Nephron (organoid): ENCODE measurements at regions not wholly inside any gene's neighbourhood (a gene's known extent, or its start where the extent isn't known, plus 50 kb on each side); places are given as distances from the start of the nearest gene placed in this dataset.
A peak's percentile ranks its signal among the peaks of the same experiment; 100 is the strongest.

Experiments
- H3K27ac Mint-ChIP-seq, 3 experiments: 2 replicates each; pipeline ENCODE4 v1.8.0; 2020; ENCODE audit warnings: mixed read lengths in 3 of 3, mild to moderate bottlenecking in 2 of 3, moderate library complexity in 1 of 3
- H3K27me3 Mint-ChIP-seq: 2 replicates; pipeline ENCODE4 v1.8.0; 2021; ENCODE audit warnings: low read depth, mild to moderate bottlenecking, moderate library complexity, mixed read lengths
- H3K36me3 Mint-ChIP-seq: 2 replicates; pipeline ENCODE4 v1.8.0; 2020; ENCODE audit warnings: low read depth, mixed read lengths
- H3K4me1 Mint-ChIP-seq: 2 replicates; pipeline ENCODE4 v1.8.0; 2020; ENCODE audit warnings: mixed read lengths
- H3K4me3 Mint-ChIP-seq, 3 experiments: 2 replicates each; pipeline ENCODE4 v1.8.0; 2020; ENCODE audit warnings: mild to moderate bottlenecking in 3 of 3, mixed read lengths in 3 of 3, moderate library complexity in 2 of 3
- H3K9me3 Mint-ChIP-seq: 2 replicates; pipeline ENCODE4 v1.8.0; 2020; ENCODE audit warnings: mixed read lengths
- TF ChIP-seq, protein P1 (sequence below), 3 experiments: fragments of 200-600 bp; sonication (generic); IDR thresholded peaks; one replicate each; pipeline ENCODE4 v1.5.0; 2021; ENCODE audit warnings: antibody characterized with exemption in 3 of 3; ENCODE audit not compliant: unreplicated experiment in 3 of 3

GRCh38 chr1:38463074-38463473, 396.5 kb downstream of the RRAGC start:
- Mint-ChIP-seq H3K4me1 (peaks cover 23% of the 10 kb centered on the region), H3K4me3 (no peak overlapping the region), H3K36me3 (no peaks in the 10 kb centered on the region), H3K27ac (no peak overlapping the region), H3K9me3 (peaks cover 12% of the 10 kb centered on the region), H3K27me3 (peaks cover 20% of the 10 kb centered on the region)
- TF ChIP-seq, protein P1, sequence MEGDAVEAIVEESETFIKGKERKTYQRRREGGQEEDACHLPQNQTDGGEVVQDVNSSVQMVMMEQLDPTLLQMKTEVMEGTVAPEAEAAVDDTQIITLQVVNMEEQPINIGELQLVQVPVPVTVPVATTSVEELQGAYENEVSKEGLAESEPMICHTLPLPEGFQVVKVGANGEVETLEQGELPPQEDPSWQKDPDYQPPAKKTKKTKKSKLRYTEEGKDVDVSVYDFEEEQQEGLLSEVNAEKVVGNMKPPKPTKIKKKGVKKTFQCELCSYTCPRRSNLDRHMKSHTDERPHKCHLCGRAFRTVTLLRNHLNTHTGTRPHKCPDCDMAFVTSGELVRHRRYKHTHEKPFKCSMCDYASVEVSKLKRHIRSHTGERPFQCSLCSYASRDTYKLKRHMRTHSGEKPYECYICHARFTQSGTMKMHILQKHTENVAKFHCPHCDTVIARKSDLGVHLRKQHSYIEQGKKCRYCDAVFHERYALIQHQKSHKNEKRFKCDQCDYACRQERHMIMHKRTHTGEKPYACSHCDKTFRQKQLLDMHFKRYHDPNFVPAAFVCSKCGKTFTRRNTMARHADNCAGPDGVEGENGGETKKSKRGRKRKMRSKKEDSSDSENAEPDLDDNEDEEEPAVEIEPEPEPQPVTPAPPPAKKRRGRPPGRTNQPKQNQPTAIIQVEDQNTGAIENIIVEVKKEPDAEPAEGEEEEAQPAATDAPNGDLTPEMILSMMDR (IDR thresholded peaks at IDR 0.05; ENCODE audit: unreplicated experiment in 3 of 3) = no peak

DNA sequence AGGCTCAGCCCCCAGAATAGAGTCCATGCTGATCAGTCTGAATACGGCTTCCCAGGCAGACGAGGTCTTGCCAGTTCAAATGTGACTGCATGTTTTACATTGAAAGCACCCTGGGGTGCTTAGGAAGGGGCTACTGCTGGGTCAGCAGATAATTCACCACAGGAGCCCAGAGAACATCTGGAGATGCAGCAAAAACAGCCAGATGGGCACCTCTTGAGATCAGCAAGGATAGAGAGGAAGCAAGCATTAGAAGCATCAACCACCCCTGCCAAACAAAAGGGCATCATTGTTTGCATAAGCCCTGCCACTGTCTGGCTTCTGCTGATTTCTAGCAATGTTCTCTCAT, 403.1 kb downstream of the RRAGC start:
- H3K4me1 Mint-ChIP-seq = peaks cover 44% of the 10 kb centered on the region
- no peak overlapping the region for H3K27ac Mint-ChIP-seq
- peaks cover 25% of the 10 kb centered on the region for H3K27me3 Mint-ChIP-seq
- H3K36me3 Mint-ChIP-seq = no peaks in the 10 kb centered on the region
- H3K4me3 Mint-ChIP-seq = no peak overlapping the region
- TF ChIP-seq, protein P1 (IDR thresholded peaks at IDR 0.05; ENCODE audit: unreplicated experiment in 3 of 3) = no peak
- peaks cover 8% of the 10 kb centered on the region for H3K9me3 Mint-ChIP-seq

GRCh38 chr1:38455829-38456530, 403.6 kb downstream of the RRAGC start:
- Mint-ChIP-seq H3K27me3 (peaks cover 26% of the 10 kb centered on the region), H3K27ac (no peak overlapping the region), H3K4me1 (peaks cover 49% of the 10 kb centered on the region)

GRCh38 chr1:38454749-38455441, 404.7 kb downstream of the RRAGC start:
- Mint-ChIP-seq H3K36me3 (no peaks in the 10 kb centered on the region), H3K27me3 (peaks cover 33% of the 10 kb centered on the region), H3K9me3 (no peaks in the 10 kb centered on the region), H3K27ac (peak overlapping the region in 1 of 3 experiments; percentile 10), H3K4me3 (peak overlapping the region in 1 of 3 experiments; percentile 6), H3K4me1 (peaks cover 49% of the 10 kb centered on the region)
- TF ChIP-seq, protein P1 (IDR thresholded peaks at IDR 0.05; ENCODE audit: unreplicated experiment in 3 of 3) = no peak

More at GRCh38 chr1:38455829-38456530, 403.6 kb downstream of the RRAGC start:
- Mint-ChIP-seq H3K9me3 (peaks cover 3% of the 10 kb centered on the region), H3K36me3 (no peaks in the 10 kb centered on the region), H3K4me3 (no peak overlapping the region)
- TF ChIP-seq, protein P1 (IDR thresholded peaks at IDR 0.05; ENCODE audit: unreplicated experiment in 3 of 3) = no peak

DNA sequence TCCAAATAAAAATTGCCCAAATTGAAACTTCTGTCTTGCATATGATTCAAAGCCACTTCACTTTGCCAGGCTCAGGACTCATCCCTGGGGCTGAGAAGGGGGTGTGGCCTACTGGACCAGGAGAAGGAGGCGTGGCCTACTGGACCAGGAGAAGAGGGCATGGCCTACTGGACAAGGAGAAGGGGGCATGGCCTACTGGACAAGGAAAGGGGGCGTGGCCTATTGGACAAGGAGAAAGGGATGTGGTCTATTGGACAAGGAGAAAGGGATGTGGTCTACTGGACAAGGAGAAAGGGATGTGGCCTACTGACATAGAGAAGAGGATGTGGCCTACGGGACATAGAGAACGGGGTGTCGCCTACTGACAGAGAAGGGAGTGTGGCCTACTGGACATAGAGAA, 405.3 kb downstream of the RRAGC start:
- Mint-ChIP-seq H3K9me3 (no peaks in the 10 kb centered on the region), H3K27me3 (peaks cover 33% of the 10 kb centered on the region), H3K4me1 (peaks cover 49% of the 10 kb centered on the region), H3K36me3 (no peaks in the 10 kb centered on the region), H3K4me3 (no peak overlapping the region), H3K27ac (no peak overlapping the region)
- TF ChIP-seq, protein P1 (IDR thresholded peaks at IDR 0.05; ENCODE audit: unreplicated experiment in 3 of 3) = no peak
